ENCODE measurements at regions not wholly inside any gene's neighbourhood (a gene's known extent, or its start where the extent isn't known, plus 50 kb on each side); places are given as distances from the start of the nearest gene placed in this dataset.

DNA sequence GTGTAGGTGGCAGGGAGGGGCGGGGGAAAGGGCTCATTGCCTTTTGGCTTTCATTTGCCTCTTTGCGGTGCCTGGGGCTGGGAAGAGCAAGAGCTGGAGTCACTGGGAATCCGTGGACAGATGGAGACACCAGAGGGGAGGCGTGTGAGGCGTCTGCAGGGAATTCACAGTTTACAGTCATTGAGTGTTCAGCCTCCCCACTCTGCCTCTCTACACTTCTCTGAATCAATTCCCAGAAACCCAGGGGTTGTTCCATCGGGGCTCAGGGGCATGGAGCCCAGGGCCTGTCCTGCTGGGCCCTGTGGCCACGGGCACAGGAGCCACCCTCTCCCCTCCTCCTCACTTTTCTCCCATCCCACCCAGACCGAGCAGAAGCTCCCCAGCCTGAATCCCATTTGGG lies 160.5 kb upstream of the NAV2 start:
- TF ChIP-seq, protein P1, sequence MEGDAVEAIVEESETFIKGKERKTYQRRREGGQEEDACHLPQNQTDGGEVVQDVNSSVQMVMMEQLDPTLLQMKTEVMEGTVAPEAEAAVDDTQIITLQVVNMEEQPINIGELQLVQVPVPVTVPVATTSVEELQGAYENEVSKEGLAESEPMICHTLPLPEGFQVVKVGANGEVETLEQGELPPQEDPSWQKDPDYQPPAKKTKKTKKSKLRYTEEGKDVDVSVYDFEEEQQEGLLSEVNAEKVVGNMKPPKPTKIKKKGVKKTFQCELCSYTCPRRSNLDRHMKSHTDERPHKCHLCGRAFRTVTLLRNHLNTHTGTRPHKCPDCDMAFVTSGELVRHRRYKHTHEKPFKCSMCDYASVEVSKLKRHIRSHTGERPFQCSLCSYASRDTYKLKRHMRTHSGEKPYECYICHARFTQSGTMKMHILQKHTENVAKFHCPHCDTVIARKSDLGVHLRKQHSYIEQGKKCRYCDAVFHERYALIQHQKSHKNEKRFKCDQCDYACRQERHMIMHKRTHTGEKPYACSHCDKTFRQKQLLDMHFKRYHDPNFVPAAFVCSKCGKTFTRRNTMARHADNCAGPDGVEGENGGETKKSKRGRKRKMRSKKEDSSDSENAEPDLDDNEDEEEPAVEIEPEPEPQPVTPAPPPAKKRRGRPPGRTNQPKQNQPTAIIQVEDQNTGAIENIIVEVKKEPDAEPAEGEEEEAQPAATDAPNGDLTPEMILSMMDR (IDR thresholded peaks at IDR 0.05; ENCODE audit: borderline replicate concordance, insufficient read depth, low read depth, low read length): no peak

GRCh38 chr11:19551457-19551856 lies 161.2 kb upstream of the NAV2 start:
- H3K4me3 ChIP-seq (ENCODE audit: low read depth, low read length): no peak overlapping the region
- TF ChIP-seq, protein P1 (IDR thresholded peaks at IDR 0.05; ENCODE audit: borderline replicate concordance, insufficient read depth, low read depth, low read length): no peak

More for the DNA sequence above, 160.5 kb upstream of the NAV2 start:
- H3K4me3 ChIP-seq (ENCODE audit: low read depth, low read length): no peak overlapping the region

DNA sequence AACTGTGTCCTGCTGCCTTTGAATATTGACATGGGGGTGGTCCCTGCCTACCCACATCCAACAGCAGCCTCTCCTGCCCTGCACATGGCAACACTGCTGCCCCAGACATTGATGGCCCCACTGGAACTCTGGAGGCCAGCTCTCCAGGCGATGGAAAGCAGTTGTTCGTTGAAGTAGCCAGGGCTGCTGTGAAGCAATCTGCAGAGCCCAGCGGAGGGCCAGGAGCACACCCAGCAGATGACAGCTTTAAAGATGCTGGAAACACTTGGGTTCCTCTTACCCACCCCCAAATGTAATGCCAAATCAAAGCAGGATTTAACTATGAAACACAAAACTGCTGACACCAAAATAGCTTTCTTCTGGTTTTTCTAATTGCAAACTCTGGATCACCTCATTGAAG lies 165.6 kb upstream of the NAV2 start:
- TF ChIP-seq, protein P1 (IDR thresholded peaks at IDR 0.05; ENCODE audit: borderline replicate concordance, insufficient read depth, low read depth, low read length): no peak
- H3K4me3 ChIP-seq (ENCODE audit: low read depth, low read length): no peak overlapping the region

DNA sequence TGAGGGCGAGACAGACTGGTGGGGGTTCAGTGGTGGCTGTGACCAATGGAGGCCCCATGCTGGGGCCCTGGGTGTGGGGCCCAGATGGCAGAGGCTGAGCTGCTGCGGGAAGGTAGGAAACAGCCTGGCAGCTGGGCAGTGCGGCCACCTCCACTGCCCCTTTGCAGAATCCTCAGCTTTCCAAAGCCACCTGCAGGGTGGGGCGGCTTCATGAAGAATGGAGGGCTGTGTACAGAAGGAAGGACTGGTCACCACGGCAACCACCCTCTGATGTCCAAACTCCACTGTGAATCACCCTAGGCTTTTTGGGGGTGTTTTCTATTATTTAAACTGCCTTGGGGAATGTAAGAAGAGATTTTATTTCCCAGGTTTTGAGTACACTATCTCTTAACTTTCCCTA lies 166.3 kb upstream of the NAV2 start:
- TF ChIP-seq, protein P1 (IDR thresholded peaks at IDR 0.05; ENCODE audit: borderline replicate concordance, insufficient read depth, low read depth, low read length): no peak

GRCh38 chr11:19541521-19542049 lies 171.1 kb upstream of the NAV2 start:
- TF ChIP-seq, protein P1 (IDR thresholded peaks at IDR 0.05; ENCODE audit: borderline replicate concordance, insufficient read depth, low read depth, low read length): no peak
- no peak overlapping the region for H3K4me3 ChIP-seq (ENCODE audit: low read depth, low read length)

More for the DNA sequence above, 166.3 kb upstream of the NAV2 start:
- no peak overlapping the region for H3K4me3 ChIP-seq (ENCODE audit: low read depth, low read length)

GRCh38 chr11:19539861-19540260 lies 172.8 kb upstream of the NAV2 start:
- TF ChIP-seq, protein P1 (IDR thresholded peaks at IDR 0.05; ENCODE audit: borderline replicate concordance, insufficient read depth, low read depth, low read length): no peak
- no peak overlapping the region for H3K4me3 ChIP-seq (ENCODE audit: low read depth, low read length)

DNA sequence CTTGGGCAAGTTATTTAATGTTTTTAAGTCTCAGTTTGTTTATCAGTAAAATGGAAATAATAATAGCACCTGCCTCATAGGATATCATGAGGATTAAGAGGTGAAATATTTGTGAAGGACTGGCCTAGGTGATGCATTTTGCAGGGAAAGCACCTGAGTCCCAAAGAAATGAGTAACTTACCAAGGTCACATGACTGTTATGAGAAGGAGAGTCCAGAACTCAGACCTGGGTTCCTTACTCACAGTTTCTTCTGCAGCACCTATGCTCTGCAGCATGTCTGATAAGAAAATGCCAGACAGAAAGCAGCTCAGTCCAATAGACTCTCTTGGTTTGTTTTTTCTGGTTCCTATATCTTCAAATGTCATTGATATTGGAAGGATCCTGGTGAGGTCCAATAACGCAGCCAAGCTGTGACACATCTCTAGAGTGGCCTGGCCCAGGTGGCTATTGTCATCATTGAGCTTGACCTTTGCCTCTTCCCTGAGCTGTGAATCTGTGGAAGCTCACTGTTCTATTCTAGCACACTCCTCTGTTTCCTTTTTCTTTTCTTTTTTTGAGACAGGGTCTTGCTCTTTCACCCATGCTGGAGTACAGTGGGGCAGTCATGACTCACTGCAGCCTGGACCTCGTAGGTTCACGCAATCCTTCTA lies 174.7 kb upstream of the NAV2 start:
- H3K4me3 ChIP-seq (ENCODE audit: low read depth, low read length): no peak overlapping the region

More for the DNA sequence above, 174.7 kb upstream of the NAV2 start:
- TF ChIP-seq, protein P1 (IDR thresholded peaks at IDR 0.05; ENCODE audit: borderline replicate concordance, insufficient read depth, low read depth, low read length): no peak
